Stimulated activated CD4-positive, alpha-beta T cell treated with anti-CD3 and anti-CD28 coated beads, Interleukin-1b, Interleukin-23, amount 100 ng/mL, for 4 hours (primary cell): ENCODE measurements at regions not wholly inside any gene's neighbourhood (a gene's known extent, or its start where the extent isn't known, plus 50 kb on each side); places are given as distances from the start of the nearest gene placed in this dataset.

Experiments
- DNase-seq, 2 donors: peaks; one replicate each; pipeline ENCODE4 v3.0.0-alpha.2; 2020; ENCODE audit warnings: low read depth in 2 of 2

DNA sequence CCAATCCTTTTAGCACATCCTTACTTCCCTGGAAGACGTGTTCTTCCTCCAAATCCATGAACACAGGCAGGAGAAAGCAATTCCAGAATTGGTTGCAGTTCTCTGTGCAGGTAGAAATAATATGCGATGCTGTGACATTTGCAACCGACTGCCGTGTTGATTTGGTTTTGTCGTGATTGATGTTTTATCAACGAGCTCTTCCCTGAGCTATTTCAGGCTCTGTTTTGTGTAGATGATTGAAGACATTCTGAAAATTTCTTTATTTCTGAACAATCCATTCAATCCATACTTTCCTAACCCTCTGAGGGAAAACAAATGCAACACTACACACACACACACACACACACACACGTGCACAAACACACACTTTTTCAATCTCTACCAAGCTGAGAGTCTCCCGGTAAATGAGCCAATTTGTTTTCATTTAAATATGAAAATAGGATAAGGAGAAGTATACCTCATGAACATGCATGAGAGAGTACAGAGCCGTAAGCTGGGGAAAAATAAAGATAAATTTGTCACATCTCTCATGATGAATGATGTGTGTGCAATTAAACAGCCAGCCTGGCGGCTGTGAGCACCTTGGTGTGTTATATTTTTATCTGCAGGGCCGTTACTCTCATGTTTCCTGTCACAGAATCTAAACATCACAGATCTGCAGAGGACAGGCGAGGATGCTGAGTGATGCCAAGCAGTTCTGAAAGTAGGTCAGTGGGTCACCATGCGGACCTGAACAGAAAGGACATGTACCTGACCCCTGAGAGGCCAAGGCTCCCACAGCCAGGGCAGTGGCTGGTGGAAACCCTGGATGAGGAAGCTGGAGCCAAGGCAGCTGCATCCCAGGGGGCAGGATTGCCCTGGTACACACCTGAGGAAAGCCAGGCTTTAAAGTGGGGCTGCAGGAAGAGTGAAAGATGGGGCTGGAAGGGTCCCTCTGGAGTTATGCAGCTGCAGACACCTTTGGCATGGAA, 64.8 kb downstream of the PDCL3 start:
- no peak for DNase-seq

GRCh38 chr2:100628506-100628905, 65.7 kb downstream of the PDCL3 start:
- no peak for DNase-seq

DNA sequence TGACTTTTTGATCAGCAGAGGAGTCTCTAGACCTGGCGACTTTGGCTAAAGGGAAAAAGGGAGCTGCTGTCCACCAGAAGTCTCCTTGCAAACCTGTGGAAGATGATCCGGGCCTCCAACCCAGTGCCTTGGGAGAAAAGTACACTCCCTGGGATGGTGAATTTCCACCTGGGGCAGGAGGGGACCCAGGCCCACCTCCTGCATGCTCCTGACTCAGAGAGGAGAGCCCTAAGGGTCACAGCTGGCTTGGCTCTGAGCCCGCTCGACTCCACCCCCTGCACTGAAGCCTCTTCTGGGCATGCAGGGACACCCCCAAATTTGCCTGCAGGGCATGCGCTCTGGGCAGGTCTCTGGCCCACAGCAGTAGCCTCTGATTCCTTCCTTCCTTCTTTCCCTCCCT, 66.5 kb downstream of the PDCL3 start:
- no peak for DNase-seq

GRCh38 chr2:100630473-100630977, 67.7 kb downstream of the PDCL3 start:
- DNase-seq, result no peak

- no peak for DNase-seq
These were observed 69.2 kb downstream of the PDCL3 start for GRCh38 chr2:100632037-100632436.

GRCh38 chr2:100632759-100633158, 70.0 kb downstream of the PDCL3 start:
- no peak for DNase-seq

DNA sequence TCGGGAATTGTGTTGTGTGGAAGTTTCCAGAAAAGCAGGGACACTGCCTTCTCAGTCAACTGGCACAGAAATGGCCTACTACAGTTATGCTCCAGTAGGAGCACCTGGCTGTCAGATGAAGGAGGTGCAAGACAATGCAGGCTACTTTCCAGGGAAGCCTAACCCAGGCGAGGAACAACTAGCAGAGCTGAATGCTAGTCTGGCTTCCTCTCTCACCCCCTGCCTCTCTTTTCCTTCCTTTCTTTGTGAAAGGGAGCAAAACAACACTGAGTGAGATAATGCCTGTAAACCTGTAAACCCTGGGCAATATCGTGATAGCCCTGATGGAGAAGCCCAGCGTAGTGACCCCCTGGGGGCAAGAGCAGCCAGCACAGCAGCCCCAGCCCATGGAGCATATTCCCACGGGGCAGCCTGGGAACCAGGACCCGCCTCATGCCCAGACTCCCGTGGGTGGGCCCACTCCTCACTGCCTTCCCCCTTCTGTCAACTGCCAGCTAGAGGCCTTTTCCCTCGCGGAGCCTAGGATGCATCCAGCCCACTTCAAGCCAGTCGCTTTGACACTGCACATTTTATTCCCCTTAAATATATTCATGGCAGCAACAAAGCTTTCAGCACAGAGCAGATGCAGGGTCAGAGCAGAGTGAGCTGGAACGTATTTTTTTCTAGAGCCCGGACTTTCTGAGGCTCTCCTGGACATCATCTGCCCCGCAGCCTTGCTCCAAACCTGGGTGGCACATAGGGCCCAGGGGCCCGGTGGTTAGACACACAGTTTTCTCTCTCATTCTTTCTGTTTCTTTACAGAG, 77.0 kb downstream of the PDCL3 start:
- no peak for DNase-seq

GRCh38 chr2:100640431-100641124, 77.8 kb downstream of the PDCL3 start:
- no peak for DNase-seq

- no peak for DNase-seq
These were observed 78.3 kb downstream of the PDCL3 start for GRCh38 chr2:100641125-100641435.

DNA sequence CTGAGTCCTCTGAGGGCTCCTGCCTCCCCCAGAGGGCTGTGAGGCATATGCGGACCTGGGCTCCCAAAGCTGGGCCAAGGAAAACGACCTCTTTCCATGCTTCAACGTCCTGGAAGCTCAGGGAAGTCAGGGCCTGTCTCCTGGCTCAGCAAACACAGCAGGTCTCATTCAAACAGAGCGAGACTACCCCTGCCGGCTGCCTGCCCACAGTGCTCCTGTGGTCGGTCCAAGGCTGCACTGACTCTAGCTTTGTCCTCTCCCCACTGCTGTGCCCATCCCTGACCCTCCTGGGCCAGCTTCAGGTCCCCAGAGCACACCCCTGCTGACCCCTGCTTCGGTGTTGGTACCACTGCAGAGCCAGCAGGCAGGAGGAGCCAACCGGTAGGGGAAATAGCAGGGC, 79.6 kb downstream of the PDCL3 start:
- no peak for DNase-seq

DNA sequence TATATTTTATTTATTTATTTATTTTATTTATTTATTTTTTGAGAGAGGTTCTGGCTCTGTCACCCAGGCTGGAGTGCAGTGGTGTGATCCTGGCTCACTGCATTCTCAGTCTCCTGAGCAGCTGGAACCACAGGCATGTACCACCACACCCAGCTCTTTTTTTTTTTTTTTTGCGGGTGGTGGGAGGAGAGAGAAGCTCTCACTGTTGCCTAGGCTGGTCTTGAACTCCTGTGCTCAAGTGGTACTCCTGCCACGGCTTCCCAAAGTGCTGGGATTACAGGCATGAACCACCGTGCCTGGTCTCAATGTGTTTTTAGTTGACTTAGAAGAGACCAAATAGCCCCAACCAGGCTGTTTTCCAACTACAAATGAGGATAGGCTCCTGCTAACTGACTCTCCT, 80.7 kb downstream of the PDCL3 start:
- no peak for DNase-seq

GRCh38 chr2:100643906-100644501, 81.2 kb downstream of the PDCL3 start:
- no peak for DNase-seq

DNA sequence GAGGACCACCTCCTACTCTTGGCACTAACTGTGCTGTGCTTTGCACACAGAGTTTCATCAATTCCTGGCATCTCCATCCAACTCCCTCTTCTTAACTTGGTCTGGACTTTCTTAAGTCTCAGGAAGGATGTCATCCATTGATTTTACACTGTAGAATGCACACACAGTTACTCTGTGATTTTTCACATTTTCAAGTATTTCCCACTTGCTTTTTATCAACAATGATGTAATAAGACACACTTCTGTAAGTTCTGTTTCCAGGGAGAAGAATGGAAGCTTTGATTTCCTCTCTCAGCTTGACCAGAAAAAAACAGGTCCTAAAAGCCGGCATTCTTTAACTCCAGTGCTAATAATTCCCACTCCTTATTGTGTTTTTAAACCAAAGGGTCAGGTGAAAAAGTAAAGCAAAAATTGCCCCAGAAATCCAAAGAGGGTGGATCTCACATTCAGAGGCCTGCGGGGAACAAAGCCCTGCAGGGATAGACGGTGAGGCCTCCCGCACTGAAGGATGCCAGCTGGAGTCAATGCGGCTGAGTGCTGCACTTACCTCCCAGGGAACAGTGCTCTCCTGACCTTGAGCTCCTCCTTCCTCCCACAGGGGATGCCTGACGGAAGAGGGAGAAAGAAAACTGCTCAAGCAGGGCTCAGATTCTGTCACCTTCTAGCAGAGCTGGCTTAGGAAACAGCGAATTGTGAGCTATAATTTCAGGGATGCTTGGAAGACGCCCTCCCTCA, 83.1 kb downstream of the PDCL3 start:
- DNase-seq, result no peak

GRCh38 chr2:100647709-100648108, 84.9 kb downstream of the PDCL3 start:
- no peak for DNase-seq

DNA sequence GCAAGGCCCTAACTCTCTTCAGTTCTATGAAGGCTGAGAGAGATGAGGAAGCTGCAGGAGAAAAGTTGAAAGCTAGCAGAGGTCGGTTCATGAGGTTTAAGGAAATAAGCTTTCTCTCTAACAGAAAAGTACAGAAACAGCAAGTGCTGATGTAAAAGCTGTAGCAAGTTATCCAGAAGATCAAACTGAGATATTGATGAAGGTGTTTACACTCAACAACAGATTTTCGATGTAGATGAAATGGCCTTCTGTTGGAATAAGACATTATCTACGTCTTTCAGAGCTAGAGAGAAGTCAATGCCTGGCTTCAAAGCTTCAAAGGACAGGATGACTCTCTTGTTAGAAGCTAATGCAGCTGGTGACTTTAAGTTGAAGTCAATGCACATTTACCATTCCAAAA, 87.4 kb downstream of the PDCL3 start:
- DNase-seq, result no peak

- DNase-seq, result no peak
These were observed 90.7 kb downstream of the PDCL3 start for GRCh38 chr2:100653449-100654035.

- DNase-seq, result no peak
These were observed 91.8 kb downstream of the PDCL3 start for GRCh38 chr2:100654611-100655010.

- no peak for DNase-seq
These were observed 92.7 kb downstream of the PDCL3 start for GRCh38 chr2:100655446-100655845.

GRCh38 chr2:100655936-100656534, 93.2 kb downstream of the PDCL3 start:
- DNase-seq, result no peak

GRCh38 chr2:100658017-100658416, 95.2 kb downstream of the PDCL3 start:
- no peak for DNase-seq
